CD14-positive monocyte (primary cell): ENCODE measurements at regions not wholly inside any gene's neighbourhood (a gene's known extent, or its start where the extent isn't known, plus 50 kb on each side); places are given as distances from the start of the nearest gene placed in this dataset.

Experiments
- DNase-seq, 3 donors: peaks; one replicate each; pipeline ENCODE4 v3.0.0-alpha.2; 2011 to 2022
- H2AFZ ChIP-seq: 2 replicates; pipeline ENCODE4 v1.6.0; 2012; ENCODE audit warnings: mild to moderate bottlenecking, low read depth, low read length, inconsistent platforms; ENCODE audit not compliant: insufficient read depth, poor library complexity, severe bottlenecking
- H3K27ac ChIP-seq, 2 donors: 1 replicate in 1 of 2; 2 replicates in 1 of 2; pipeline ENCODE4 v1.5.1; 2012 to 2013; ENCODE audit warnings: low read length in 2 of 2, control low read depth in 1 of 2, inconsistent platforms in 1 of 2, low read depth in 1 of 2, mild to moderate bottlenecking in 1 of 2
- H3K27me3 ChIP-seq, 2 donors: one replicate each; pipeline versions ENCODE4 v1.6.0 to v1.6.1; 2011 to 2013; ENCODE audit warnings: low read length in 2 of 2; ENCODE audit not compliant: control insufficient read depth in 2 of 2, insufficient read depth in 2 of 2
- H3K36me3 ChIP-seq, 2 donors: replicated peaks in 1 of 2; 1 replicate in 1 of 2; 2 replicates in 1 of 2; pipeline versions ENCODE4 v1.5.1 to v1.6.1; 2012 to 2013; ENCODE audit warnings: low read length in 2 of 2, control low read depth in 1 of 2, inconsistent platforms in 1 of 2, mild to moderate bottlenecking in 1 of 2; ENCODE audit not compliant: insufficient read depth in 2 of 2, control insufficient read depth in 1 of 2
- H3K4me1 ChIP-seq, 2 donors: 1 replicate in 1 of 2; 2 replicates in 1 of 2; pipeline versions ENCODE4 v1.5.1 to v1.6.1; 2012 to 2013; ENCODE audit warnings: low read length in 2 of 2, control low read depth in 1 of 2, inconsistent platforms in 1 of 2, mild to moderate bottlenecking in 1 of 2, moderate library complexity in 1 of 2; ENCODE audit not compliant: insufficient read depth in 2 of 2, control insufficient read depth in 1 of 2
- H3K4me2 ChIP-seq: replicated peaks from 2 replicates; pipeline ENCODE3; 2012; ENCODE audit warnings: low read length, moderate library complexity, mild to moderate bottlenecking; ENCODE audit not compliant: poor library complexity, severe bottlenecking; ENCODE audit errors: extremely low read depth
- H3K4me3 ChIP-seq, 3 experiments: fragments of 200-600 bp in 1 of 3; sonication (generic) in 1 of 3; replicated peaks in 1 of 3; 1 replicate in 2 of 3; 2 replicates in 1 of 3; pipeline ENCODE4 v1.5.1; 2011 to 2013; ENCODE audit warnings: low read length in 3 of 3, mild to moderate bottlenecking in 3 of 3, control low read depth in 2 of 3, low read depth in 2 of 3, inconsistent platforms in 1 of 3, moderate library complexity in 1 of 3
- H3K79me2 ChIP-seq: 2 replicates; pipeline ENCODE4 v1.6.0; 2012; ENCODE audit warnings: mild to moderate bottlenecking, control low read depth, inconsistent platforms, low read length, moderate library complexity; ENCODE audit not compliant: insufficient read depth
- H3K9ac ChIP-seq: 2 replicates; pipeline ENCODE4 v1.6.0; 2017; ENCODE audit warnings: low read length, mild to moderate bottlenecking; ENCODE audit not compliant: insufficient read depth, poor library complexity, severe bottlenecking
- H3K9me3 ChIP-seq, 2 donors: replicated peaks in 1 of 2; 1 replicate in 1 of 2; 2 replicates in 1 of 2; pipeline versions ENCODE4 v1.5.1 to v1.6.1; 2012 to 2013; ENCODE audit warnings: low read length in 2 of 2, control low read depth in 1 of 2; ENCODE audit not compliant: control insufficient read depth in 1 of 2, insufficient read depth in 1 of 2
- H4K20me1 ChIP-seq: 2 replicates; pipeline ENCODE4 v1.6.0; 2012; ENCODE audit warnings: mild to moderate bottlenecking, low read length, control low read depth, moderate library complexity; ENCODE audit not compliant: insufficient read depth
- H3K27ac Mint-ChIP-seq, 7 donors: one replicate each; pipeline ENCODE4 v1.8.0; 2020; ENCODE audit warnings: mild to moderate bottlenecking in 7 of 7, mixed read lengths in 7 of 7, moderate library complexity in 6 of 7, inconsistent platforms in 2 of 7
- H3K27me3 Mint-ChIP-seq, 3 donors: one replicate each; pipeline ENCODE4 v1.8.0; 2021 to 2022; ENCODE audit warnings: low read depth in 3 of 3, mild to moderate bottlenecking in 3 of 3, mixed read lengths in 3 of 3, moderate library complexity in 3 of 3, inconsistent platforms in 1 of 3
- H3K36me3 Mint-ChIP-seq, 2 donors: one replicate each; pipeline ENCODE4 v1.8.0; 2020; ENCODE audit warnings: mixed read lengths in 2 of 2, inconsistent platforms in 1 of 2, mild to moderate bottlenecking in 1 of 2
- H3K4me1 Mint-ChIP-seq: one replicate; pipeline ENCODE4 v1.8.0; 2020; ENCODE audit warnings: mild to moderate bottlenecking, mixed read lengths
- H3K4me3 Mint-ChIP-seq, 2 donors: one replicate each; pipeline ENCODE4 v1.8.0; 2020; ENCODE audit warnings: mild to moderate bottlenecking in 2 of 2, mixed read lengths in 2 of 2, moderate library complexity in 1 of 2
- H3K9me3 Mint-ChIP-seq, 7 donors: one replicate each; pipeline ENCODE4 v1.8.0; 2020 to 2022; ENCODE audit warnings: mixed read lengths in 7 of 7, mild to moderate bottlenecking in 6 of 7, moderate library complexity in 6 of 7, inconsistent platforms in 2 of 7
- CTCF ChIP-seq: fragments of 200-600 bp; IDR thresholded peaks from one replicate; pipeline ENCODE4 v1.8.0; 2022; ENCODE audit warnings: antibody characterized with exemption, mild to moderate bottlenecking
- WGBS: methylation state at CpG from one replicate; pipeline ENCODE4 v1.1.5; 2013; ENCODE audit warnings: missing lambda C conversion rate; ENCODE audit not compliant: insufficient coverage; 5-methylcytosine and 5-hydroxymethylcytosine counted together
- intact Hi-C, 2 donors: fragments of 100-400 bp; cut with micrococcal nuclease; formaldehyde crosslinking; loops; one replicate each; pipeline versions ENCODE4 v1.15.0 to v1.15.1; 2023

DNA sequence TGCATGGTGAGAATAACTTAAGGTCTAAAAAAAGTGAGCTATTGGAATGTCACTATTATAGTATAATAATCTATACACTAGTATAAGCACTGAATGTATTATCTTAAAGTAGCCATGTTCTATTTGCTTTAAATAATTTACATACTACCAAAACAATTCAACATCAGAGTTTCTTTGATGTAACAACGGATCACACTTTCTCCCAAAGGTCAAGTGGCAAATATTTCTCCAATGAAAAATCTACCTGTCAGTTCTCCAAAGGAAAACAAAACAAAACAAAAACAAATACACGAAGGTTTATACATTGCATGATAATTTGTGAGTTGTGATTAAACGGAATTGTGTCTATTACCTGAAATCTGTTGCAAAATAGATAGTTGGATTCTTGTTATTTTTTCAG, 581.4 kb downstream of the USP25 start:
- no peaks in the 10 kb centered on the region for H3K4me1 Mint-ChIP-seq
- Histone ChIP-seq H2AFZ (no peak overlapping the region), H3K4me1 (no peaks in the 10 kb centered on the region), H3K9ac (no peak overlapping the region), H3K4me2 (no peak overlapping the region), H3K4me3 (no peak overlapping the region), H3K27ac (no peak overlapping the region), H3K36me3 (no peaks in the 10 kb centered on the region), H3K27me3 (no peaks in the 10 kb centered on the region), H3K79me2 (no peaks in the 10 kb centered on the region), H3K9me3 (no peaks in the 10 kb centered on the region), H4K20me1 (no peaks in the 10 kb centered on the region)
- no peaks in the 10 kb centered on the region for H3K36me3 Mint-ChIP-seq
- TF ChIP-seq CTCF: no peak
- WGBS: no CpG with 5 or more reads among the region's 3 CpGs
- intact Hi-C loops: no loop called here
- H3K4me3 Mint-ChIP-seq: no peak overlapping the region
- no peak overlapping the region for H3K27ac Mint-ChIP-seq
- DNase-seq: no peak
- H3K9me3 Mint-ChIP-seq: no peaks in the 10 kb centered on the region
- no peaks in the 10 kb centered on the region for H3K27me3 Mint-ChIP-seq

- Histone ChIP-seq H3K79me2 (no peaks in the 10 kb centered on the region), H3K4me2 (no peak overlapping the region), H4K20me1 (no peaks in the 10 kb centered on the region), H3K4me3 (no peak overlapping the region), H3K36me3 (no peaks in the 10 kb centered on the region), H3K9ac (no peak overlapping the region), H3K27ac (no peak overlapping the region), H2AFZ (no peak overlapping the region), H3K27me3 (no peaks in the 10 kb centered on the region), H3K9me3 (no peaks in the 10 kb centered on the region), H3K4me1 (no peaks in the 10 kb centered on the region)
- H3K4me1 Mint-ChIP-seq: no peaks in the 10 kb centered on the region
- no peak overlapping the region for H3K4me3 Mint-ChIP-seq
- no peak for TF ChIP-seq CTCF
- no peak overlapping the region for H3K27ac Mint-ChIP-seq
- no peaks in the 10 kb centered on the region for H3K36me3 Mint-ChIP-seq
- H3K27me3 Mint-ChIP-seq: no peaks in the 10 kb centered on the region
- no peak for DNase-seq
- no peaks in the 10 kb centered on the region for H3K9me3 Mint-ChIP-seq
- intact Hi-C loops: no loop called here
Measured at GRCh38 chr21:16312321-16312720, 582.5 kb downstream of the USP25 start.
